ENCODE measurements at regions not wholly inside any gene's neighbourhood (a gene's known extent, or its start where the extent isn't known, plus 50 kb on each side); places are given as distances from the start of the nearest gene placed in this dataset.
A peak's percentile ranks its signal among the peaks of the same experiment; 100 is the strongest.

DNA sequence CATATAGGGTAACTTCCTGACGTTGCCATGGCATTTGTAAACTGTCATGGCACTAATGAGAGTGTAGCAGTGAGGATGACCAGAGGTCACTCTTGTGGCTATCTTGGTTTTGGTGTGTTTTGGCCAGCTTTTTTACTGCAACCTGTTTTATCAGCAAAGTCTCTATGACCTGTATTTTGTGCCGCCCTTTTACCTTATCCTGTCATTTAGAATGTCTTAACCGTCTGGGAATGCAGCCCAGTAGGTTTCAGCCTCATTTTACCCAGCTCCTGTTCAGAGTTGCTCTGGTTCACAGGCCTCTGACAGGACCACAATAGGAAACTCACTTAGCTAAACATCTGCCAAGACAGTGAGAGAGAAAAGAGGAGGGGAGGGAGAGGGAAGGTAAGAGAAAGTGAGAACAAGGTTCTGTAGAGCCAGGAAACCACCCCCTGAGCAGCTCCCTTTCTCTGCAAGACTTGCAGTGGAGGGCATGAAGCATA, 64.8 kb upstream of the PLEKHG3 start:
- Histone ChIP-seq H3K4me1 (ENCODE audit: control insufficient read depth, insufficient read depth, low read length) (peaks cover 8% of the 10 kb centered on the region), H3K4me3 (ENCODE audit: low read depth, low read length) (no peak overlapping the region), H3K36me3 (ENCODE audit: control insufficient read depth, insufficient read depth, low read length) (no peaks in the 10 kb centered on the region), H3K27me3 (ENCODE audit: control insufficient read depth, insufficient read depth, low read length) (no peaks in the 10 kb centered on the region), H3K27ac (ENCODE audit: low read depth, low read length) (no peak overlapping the region), H3K9me3 (ENCODE audit: control insufficient read depth, insufficient read depth, low read length) (no peaks in the 10 kb centered on the region)
- DNase-seq (ENCODE audit: low read depth in 4 of 6, low spot score in 6 of 6), result no peak
- 61% methylated on average over 2 of the region's 3 CpGs for WGBS (ENCODE audit: insufficient coverage)

DNA sequence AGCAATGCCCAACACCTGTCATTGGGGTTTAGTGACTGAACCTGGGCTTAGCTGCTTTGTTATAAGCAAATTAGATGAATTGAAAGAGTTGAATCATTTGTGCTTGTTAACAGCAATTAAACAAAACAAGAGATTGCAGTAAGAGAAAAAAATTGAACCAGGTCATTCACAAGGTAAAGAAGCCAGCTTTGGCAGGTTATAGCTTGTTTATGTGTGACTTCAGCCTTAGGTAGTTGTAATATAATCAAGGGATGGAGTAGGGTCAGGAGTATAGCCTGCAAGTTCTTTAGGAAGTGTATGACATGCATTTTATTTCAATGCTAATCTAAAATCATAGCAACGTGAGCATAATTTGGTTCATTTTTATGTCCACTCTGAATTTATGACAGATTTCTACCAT, 63.4 kb upstream of the PLEKHG3 start:
- H3K27me3 ChIP-seq (ENCODE audit: control insufficient read depth, insufficient read depth, low read length), result no peaks in the 10 kb centered on the region
- H3K4me1 ChIP-seq (ENCODE audit: control insufficient read depth, insufficient read depth, low read length), result peaks cover 13% of the 10 kb centered on the region
- no CpG with 5 or more reads among the region's 1 CpG for WGBS (ENCODE audit: insufficient coverage)
- H3K4me3 ChIP-seq (ENCODE audit: low read depth, low read length), result no peak overlapping the region
- H3K27ac ChIP-seq (ENCODE audit: low read depth, low read length), result no peak overlapping the region
- H3K9me3 ChIP-seq (ENCODE audit: control insufficient read depth, insufficient read depth, low read length), result no peaks in the 10 kb centered on the region
- H3K36me3 ChIP-seq (ENCODE audit: control insufficient read depth, insufficient read depth, low read length), result no peaks in the 10 kb centered on the region
- no peak for DNase-seq (ENCODE audit: low read depth in 4 of 6, low spot score in 6 of 6)

DNA sequence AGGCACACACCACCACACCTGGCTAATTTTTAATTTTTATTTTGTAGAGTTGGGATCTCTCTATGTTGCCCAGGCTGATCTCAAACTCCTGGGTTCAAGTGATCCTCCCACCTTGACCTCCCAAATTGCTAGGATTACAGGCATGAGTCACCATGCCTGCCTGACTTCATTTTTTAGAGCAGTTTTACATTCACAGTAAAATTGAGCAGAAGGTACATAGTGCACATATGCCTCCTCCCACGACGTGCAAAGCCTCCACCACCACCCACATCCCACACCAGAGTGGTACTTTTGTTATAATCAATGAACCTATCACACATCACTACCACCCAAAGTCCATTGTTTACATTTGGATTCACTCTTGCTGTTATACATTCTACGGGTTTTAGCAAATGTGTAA, 62.5 kb upstream of the PLEKHG3 start:
- Histone ChIP-seq H3K9me3 (ENCODE audit: control insufficient read depth, insufficient read depth, low read length) (no peaks in the 10 kb centered on the region), H3K27me3 (ENCODE audit: control insufficient read depth, insufficient read depth, low read length) (no peaks in the 10 kb centered on the region), H3K36me3 (ENCODE audit: control insufficient read depth, insufficient read depth, low read length) (no peaks in the 10 kb centered on the region), H3K27ac (ENCODE audit: low read depth, low read length) (no peak overlapping the region), H3K4me3 (ENCODE audit: low read depth, low read length) (no peak overlapping the region), H3K4me1 (ENCODE audit: control insufficient read depth, insufficient read depth, low read length) (peaks cover 6% of the 10 kb centered on the region)
- DNase-seq (ENCODE audit: low read depth in 4 of 6, low spot score in 6 of 6), result no peak
- WGBS (ENCODE audit: insufficient coverage), result no CpG with 5 or more reads among the region's 3 CpGs

DNA sequence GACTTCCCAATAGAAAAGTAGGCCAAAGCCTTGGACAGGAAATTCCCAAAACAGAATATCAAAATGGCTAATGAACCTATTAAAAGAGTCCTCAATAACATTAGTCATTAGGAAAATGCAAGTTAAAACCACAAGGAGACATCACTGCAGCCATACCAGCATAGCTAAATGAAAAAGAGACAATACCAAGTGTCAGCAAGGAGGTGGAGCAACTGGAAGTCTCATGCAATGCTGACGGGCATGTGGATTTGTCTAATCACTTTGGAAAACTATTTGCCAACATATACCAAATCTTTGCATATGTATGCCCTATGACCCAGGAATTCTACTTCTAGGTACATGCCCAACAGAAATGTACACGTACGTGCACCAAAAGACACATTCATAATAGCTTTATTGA, 60.5 kb upstream of the PLEKHG3 start:
- no peaks in the 10 kb centered on the region for H3K27me3 ChIP-seq (ENCODE audit: control insufficient read depth, insufficient read depth, low read length)
- H3K36me3 ChIP-seq (ENCODE audit: control insufficient read depth, insufficient read depth, low read length), result no peaks in the 10 kb centered on the region
- WGBS (ENCODE audit: insufficient coverage), result no CpG with 5 or more reads among the region's 3 CpGs
- H3K9me3 ChIP-seq (ENCODE audit: control insufficient read depth, insufficient read depth, low read length), result no peaks in the 10 kb centered on the region
- H3K4me1 ChIP-seq (ENCODE audit: control insufficient read depth, insufficient read depth, low read length), result peaks cover 5% of the 10 kb centered on the region
- H3K27ac ChIP-seq (ENCODE audit: low read depth, low read length), result no peak overlapping the region
- DNase-seq (ENCODE audit: low read depth in 4 of 6, low spot score in 6 of 6), result no peak
- no peak overlapping the region for H3K4me3 ChIP-seq (ENCODE audit: low read depth, low read length)

DNA sequence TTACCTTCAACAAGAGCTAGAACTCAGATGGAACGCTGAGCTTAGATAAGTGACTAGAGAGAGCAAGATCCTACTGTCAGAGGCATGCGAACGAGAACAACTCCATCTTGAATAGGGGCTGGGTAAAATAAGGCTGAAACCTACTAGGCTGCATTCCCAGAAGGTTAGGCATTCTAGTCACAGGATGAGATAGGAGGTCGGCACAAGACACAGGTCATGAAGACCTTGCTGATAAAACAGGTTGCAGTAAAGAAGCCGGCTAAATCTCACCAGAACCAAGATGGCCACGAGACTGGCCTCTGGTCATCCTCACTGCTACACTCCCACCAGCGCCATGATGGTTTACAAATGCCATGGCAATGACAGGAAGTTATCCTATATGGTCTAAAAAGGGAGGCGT, 59.6 kb upstream of the PLEKHG3 start:
- WGBS (ENCODE audit: insufficient coverage), result 94% methylated on average over 5 of the region's 8 CpGs
- no peaks in the 10 kb centered on the region for H3K27me3 ChIP-seq (ENCODE audit: control insufficient read depth, insufficient read depth, low read length)
- H3K4me3 ChIP-seq (ENCODE audit: low read depth, low read length), result no peak overlapping the region
- peak overlapping the region; percentile 74 for H3K27ac ChIP-seq (ENCODE audit: low read depth, low read length)
- no peaks in the 10 kb centered on the region for H3K36me3 ChIP-seq (ENCODE audit: control insufficient read depth, insufficient read depth, low read length)
- H3K9me3 ChIP-seq (ENCODE audit: control insufficient read depth, insufficient read depth, low read length), result no peaks in the 10 kb centered on the region
- DNase-seq (ENCODE audit: low read depth in 4 of 6, low spot score in 6 of 6), result no peak
- H3K4me1 ChIP-seq (ENCODE audit: control insufficient read depth, insufficient read depth, low read length), result peaks cover 5% of the 10 kb centered on the region

DNA sequence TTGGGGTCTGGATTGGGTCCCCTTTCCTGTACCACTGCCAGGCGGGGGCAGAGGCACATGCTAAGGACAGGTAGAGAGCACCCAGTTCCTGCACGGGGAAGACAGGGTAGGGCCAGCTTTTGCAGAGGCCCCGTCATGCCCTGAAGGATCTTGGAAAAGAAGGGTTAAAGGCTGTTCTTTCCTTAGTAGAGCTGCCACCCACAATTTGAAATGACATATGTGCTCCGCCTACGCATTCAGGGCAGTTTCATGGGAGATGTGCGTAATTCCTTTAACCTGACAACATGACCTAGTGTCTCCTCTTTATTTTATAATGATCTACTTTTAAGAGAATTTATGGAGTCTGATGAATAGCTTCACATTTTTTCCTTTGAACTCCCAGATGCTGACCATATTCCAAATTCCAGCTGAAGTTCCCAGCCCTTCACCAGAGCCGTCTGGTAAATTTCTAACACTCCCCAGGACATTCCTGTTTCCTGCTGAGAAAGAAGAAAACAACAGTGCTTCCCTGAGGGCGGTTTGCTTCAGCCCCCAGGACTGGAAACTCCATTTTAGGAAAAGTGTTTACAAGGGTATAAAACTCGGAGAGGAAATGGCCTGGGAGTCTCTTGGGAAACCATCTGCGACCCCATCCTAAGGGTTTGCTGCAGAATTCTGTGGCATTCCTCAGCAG, 58.9 kb upstream of the PLEKHG3 start:
- H3K4me1 ChIP-seq (ENCODE audit: control insufficient read depth, insufficient read depth, low read length), result peaks cover 5% of the 10 kb centered on the region
- H3K4me3 ChIP-seq (ENCODE audit: low read depth, low read length), result no peak overlapping the region
- no peaks in the 10 kb centered on the region for H3K36me3 ChIP-seq (ENCODE audit: control insufficient read depth, insufficient read depth, low read length)
- DNase-seq (ENCODE audit: low read depth in 4 of 6, low spot score in 6 of 6), result peak in 3 of 6 donors; percentile 17 to 55 (median 21)
- peak overlapping the region; percentile 74 for H3K27ac ChIP-seq (ENCODE audit: low read depth, low read length)
- 42% methylated on average over 5 of the region's 10 CpGs for WGBS (ENCODE audit: insufficient coverage)
- no peaks in the 10 kb centered on the region for H3K9me3 ChIP-seq (ENCODE audit: control insufficient read depth, insufficient read depth, low read length)
- H3K27me3 ChIP-seq (ENCODE audit: control insufficient read depth, insufficient read depth, low read length), result no peaks in the 10 kb centered on the region

DNA sequence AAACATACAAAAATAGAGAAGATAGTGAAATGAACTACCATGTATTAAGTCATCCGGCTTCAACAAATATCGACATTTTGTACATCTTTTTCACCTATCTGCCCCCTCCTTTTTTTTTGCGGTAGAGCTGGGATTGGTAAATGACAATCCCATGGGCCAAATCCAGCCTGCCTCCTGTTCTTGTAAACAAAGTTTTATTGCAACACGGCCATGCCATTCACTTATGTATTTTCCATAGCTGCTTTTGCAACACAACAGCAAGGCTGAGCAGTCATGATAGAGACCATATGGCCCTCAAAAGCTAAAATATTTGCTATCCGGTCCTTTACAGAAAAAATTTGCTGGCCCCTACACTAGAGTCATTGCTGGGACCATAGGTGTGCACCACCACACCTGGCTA, 58.1 kb upstream of the PLEKHG3 start:
- DNase-seq (ENCODE audit: low read depth in 4 of 6, low spot score in 6 of 6), result no peak
- H3K36me3 ChIP-seq (ENCODE audit: control insufficient read depth, insufficient read depth, low read length), result no peaks in the 10 kb centered on the region
- H3K27ac ChIP-seq (ENCODE audit: low read depth, low read length), result peak overlapping the region; percentile 74
- H3K27me3 ChIP-seq (ENCODE audit: control insufficient read depth, insufficient read depth, low read length), result no peaks in the 10 kb centered on the region
- no peaks in the 10 kb centered on the region for H3K9me3 ChIP-seq (ENCODE audit: control insufficient read depth, insufficient read depth, low read length)
- no peak overlapping the region for H3K4me3 ChIP-seq (ENCODE audit: low read depth, low read length)
- H3K4me1 ChIP-seq (ENCODE audit: control insufficient read depth, insufficient read depth, low read length), result peaks cover 5% of the 10 kb centered on the region
- 38% methylated on average over 2 of the region's 5 CpGs for WGBS (ENCODE audit: insufficient coverage)

DNA sequence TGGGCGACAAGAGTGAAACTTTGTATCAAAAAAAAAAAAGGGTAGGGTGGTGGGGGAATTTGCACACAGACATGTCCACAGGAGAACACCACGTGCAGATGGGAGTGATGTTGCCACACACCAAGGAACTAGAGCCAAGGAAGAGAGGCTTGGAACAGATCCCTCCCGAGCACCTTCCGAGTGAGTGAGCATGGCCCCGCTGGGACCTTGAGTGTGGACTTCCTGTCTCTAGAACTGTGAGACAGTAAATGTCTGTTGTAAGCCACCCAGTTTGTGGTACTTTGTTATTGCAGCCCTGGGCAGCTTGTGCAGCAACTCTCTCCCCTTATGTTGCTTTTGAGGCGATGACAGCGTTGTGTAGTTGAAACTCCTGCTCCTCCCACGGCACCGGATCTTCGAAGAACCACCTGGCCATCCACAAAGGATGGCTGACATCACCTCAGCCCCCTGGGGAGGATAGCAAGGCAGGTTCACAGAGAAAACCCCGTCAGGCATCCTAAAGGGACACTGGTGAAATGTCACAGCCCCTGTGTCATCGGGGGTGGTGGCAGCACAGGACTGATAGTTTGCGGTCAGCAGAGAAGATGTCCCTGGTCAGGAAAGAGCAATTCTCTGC, 54.7 kb upstream of the PLEKHG3 start:
- WGBS (ENCODE audit: insufficient coverage), result 77% methylated on average over 13 of the region's 13 CpGs
- H3K4me1 ChIP-seq (ENCODE audit: control insufficient read depth, insufficient read depth, low read length), result peaks cover 5% of the 10 kb centered on the region
- no peak overlapping the region for H3K27ac ChIP-seq (ENCODE audit: low read depth, low read length)
- no peak for DNase-seq (ENCODE audit: low read depth in 4 of 6, low spot score in 6 of 6)
- H3K36me3 ChIP-seq (ENCODE audit: control insufficient read depth, insufficient read depth, low read length), result no peaks in the 10 kb centered on the region
- H3K9me3 ChIP-seq (ENCODE audit: control insufficient read depth, insufficient read depth, low read length), result no peaks in the 10 kb centered on the region
- no peaks in the 10 kb centered on the region for H3K27me3 ChIP-seq (ENCODE audit: control insufficient read depth, insufficient read depth, low read length)
- H3K4me3 ChIP-seq (ENCODE audit: low read depth, low read length), result no peak overlapping the region

DNA sequence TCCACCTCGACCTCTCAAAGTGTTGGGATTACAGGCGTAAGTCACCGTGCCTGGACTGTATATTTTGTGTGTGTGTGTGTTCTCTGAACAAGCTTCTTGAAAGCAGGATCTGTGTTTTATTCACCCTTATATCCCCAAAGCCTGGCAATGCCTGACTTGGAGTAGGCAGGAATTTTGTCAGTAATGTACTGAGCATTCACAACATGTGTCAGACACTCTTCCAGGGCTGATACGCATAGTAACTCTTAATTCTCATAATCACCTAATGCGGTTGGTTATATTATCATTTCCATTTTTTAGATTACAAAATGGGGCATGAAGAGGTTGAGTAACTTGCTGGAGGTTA, 50.4 kb upstream of the PLEKHG3 start:
- H3K36me3 ChIP-seq (ENCODE audit: control insufficient read depth, insufficient read depth, low read length), result no peaks in the 10 kb centered on the region
- no peak for DNase-seq (ENCODE audit: low read depth in 4 of 6, low spot score in 6 of 6)
- WGBS (ENCODE audit: insufficient coverage), result no CpG with 5 or more reads among the region's 5 CpGs

DNA sequence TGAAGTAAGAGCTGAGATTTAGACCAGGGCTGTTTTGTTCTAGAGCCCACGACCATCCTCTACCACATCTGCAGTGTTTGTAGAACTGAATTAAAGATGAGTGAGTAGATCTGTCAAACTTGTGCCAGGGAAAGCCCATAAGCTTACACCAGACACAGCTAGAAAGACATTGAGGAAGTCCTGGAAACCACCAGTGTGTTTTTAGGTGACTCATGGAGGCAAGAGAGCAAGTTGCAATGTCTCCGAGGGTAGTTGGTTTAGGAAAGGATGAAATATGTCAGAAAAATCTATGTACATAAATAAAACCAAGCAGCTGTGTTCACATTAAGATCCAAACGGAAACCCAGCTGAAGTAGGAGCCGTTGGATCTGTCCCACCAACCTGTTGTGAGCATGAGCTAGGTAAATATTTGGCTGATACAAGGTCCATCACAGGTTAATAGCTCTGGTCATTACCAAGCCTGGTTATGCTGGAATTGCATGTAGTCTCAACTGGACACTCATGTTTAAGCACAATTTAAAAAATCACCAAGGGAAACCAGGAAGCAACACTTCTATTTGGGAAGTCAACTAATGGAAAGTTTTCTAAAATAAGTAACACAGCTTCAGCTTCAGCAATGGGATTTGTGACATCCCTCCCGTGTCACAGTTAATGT, 49.9 kb upstream of the PLEKHG3 start:
- H3K36me3 ChIP-seq (ENCODE audit: control insufficient read depth, insufficient read depth, low read length), result no peaks in the 10 kb centered on the region
- H3K27me3 ChIP-seq (ENCODE audit: control insufficient read depth, insufficient read depth, low read length), result no peaks in the 10 kb centered on the region
- H3K27ac ChIP-seq (ENCODE audit: low read depth, low read length), result no peak overlapping the region
- no CpG with 5 or more reads among the region's 5 CpGs for WGBS (ENCODE audit: insufficient coverage)
- no peak overlapping the region for H3K4me3 ChIP-seq (ENCODE audit: low read depth, low read length)
- DNase-seq (ENCODE audit: low read depth in 4 of 6, low spot score in 6 of 6), result peak in 1 of 6 donors; percentile 12
- H3K9me3 ChIP-seq (ENCODE audit: control insufficient read depth, insufficient read depth, low read length), result no peaks in the 10 kb centered on the region
- H3K4me1 ChIP-seq (ENCODE audit: control insufficient read depth, insufficient read depth, low read length), result no peaks in the 10 kb centered on the region

More for the DNA sequence above, 50.4 kb upstream of the PLEKHG3 start:
- Histone ChIP-seq H3K9me3 (ENCODE audit: control insufficient read depth, insufficient read depth, low read length) (no peaks in the 10 kb centered on the region), H3K4me1 (ENCODE audit: control insufficient read depth, insufficient read depth, low read length) (no peaks in the 10 kb centered on the region), H3K27me3 (ENCODE audit: control insufficient read depth, insufficient read depth, low read length) (no peaks in the 10 kb centered on the region), H3K27ac (ENCODE audit: low read depth, low read length) (no peak overlapping the region), H3K4me3 (ENCODE audit: low read depth, low read length) (no peak overlapping the region)

All from spinal cord (tissue), 9 donors.